ENCODE measurements at regions not wholly inside any gene's neighbourhood (a gene's known extent, or its start where the extent isn't known, plus 50 kb on each side); places are given as distances from the start of the nearest gene placed in this dataset.

- intact Hi-C loops (cut with micrococcal nuclease), result no loop called here
Measured at GRCh38 chr6:3999800-4000661, 78.9 kb downstream of the FAM217A start.

DNA sequence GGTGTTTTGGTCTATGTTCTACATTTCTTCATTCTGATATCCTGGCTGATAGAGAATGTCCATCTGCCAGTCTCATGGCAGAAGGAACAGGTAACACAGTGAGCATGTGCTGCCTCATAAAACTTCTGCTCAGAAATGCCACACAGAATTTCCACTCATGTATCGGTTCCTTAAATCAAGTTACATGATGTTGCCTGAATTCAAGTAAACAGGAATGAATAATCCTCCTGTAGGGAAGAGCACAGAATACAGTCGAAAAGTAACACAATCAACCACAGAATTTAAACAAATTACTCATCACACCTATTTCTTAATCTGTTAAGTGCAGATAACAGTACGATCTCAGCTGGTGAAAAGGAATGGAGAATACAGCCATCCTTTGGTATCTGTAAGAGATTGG, 74.7 kb downstream of the FAM217A start:
- intact Hi-C loops (cut with micrococcal nuclease), result no loop called here

DNA sequence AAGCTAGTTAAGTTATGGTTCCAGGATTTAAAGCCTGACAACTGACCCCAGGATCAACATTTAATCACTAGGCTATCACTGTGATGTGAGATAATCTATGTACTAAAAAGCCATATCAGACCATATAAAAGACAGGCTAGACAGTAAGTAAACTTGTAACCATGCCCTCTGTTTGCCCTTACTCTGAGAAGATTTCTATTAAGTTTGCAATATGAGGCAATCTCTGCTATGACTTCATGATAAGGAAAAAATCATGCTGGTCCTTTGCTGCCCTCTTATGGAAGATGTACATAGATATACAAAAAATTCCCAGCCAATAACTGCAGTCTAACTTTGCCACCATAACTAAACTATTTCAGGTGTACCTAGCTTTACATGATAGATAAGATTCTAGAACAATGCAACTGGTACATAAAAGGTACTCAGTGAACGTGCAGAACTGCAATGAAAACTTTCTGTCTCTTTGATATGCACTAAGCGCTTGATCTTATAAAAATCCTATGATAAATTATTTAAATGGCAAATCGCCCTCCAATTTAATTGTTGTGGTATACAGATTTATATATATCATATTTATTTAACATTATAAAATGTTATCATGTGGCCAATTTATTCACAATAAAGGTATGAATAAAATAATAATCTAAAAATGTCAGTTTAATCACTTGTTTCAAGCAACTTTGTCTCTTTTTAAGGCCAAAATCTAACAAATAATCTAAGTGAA, 70.5 kb downstream of the FAM217A start:
- intact Hi-C loops (cut with micrococcal nuclease), result loop anchor here (1.0 to 5.0 kb wide), 5 partner anchors 17 to 266 kb away; no protein-coding TSS in a partner anchor

DNA sequence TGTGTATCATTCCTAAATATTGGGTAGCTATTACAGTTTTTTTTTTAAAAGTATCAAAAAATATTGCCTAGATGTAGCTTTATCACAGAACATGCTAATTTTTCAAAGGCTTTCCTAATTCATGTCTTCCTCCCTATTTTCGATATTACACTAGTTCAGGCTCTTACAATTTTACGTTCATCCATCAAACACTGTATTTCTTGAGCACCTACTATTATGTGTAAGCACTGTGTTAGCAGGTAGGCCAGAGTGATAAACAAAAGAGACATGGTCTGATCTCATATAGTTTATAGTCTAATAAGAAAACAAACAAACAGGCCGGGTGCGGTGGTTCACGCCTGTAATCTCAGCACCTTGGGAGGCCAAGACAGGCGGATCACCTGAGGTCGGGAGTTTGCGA, 69.5 kb downstream of the FAM217A start:
- intact Hi-C loops (cut with micrococcal nuclease), result loop anchor here (5.0 kb wide), 1 partner anchor 77 kb away; no protein-coding TSS in a partner anchor

- intact Hi-C loops (cut with micrococcal nuclease), result loop anchor here (1.0 to 10.0 kb wide), 2 partner anchors 8 to 1465 kb away; no protein-coding TSS in a partner anchor
Measured at GRCh38 chr6:4010048-4010447, 68.9 kb downstream of the FAM217A start.

DNA sequence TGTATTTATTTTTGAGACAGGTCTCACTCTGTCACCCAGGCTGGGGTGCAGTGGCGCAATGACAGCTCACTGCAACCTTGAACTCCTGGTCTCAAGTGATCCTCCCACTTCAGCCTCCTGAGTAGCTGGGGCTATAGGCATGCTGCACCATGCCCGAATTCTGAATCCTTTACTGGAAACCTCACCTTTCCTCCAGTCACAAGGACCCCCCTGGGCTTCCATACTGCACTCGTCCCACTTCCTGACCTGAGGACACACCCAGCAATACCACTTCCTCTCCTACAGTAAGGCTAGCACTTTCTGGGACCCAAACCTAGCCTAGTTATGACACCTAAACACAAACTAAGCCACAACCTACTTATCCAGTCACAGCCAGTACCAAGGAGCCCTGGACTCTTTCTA, 68.2 kb downstream of the FAM217A start:
- intact Hi-C loops (cut with micrococcal nuclease), result loop anchor here (1.0 to 10.0 kb wide), 2 partner anchors 8 to 1466 kb away; no protein-coding TSS in a partner anchor

DNA sequence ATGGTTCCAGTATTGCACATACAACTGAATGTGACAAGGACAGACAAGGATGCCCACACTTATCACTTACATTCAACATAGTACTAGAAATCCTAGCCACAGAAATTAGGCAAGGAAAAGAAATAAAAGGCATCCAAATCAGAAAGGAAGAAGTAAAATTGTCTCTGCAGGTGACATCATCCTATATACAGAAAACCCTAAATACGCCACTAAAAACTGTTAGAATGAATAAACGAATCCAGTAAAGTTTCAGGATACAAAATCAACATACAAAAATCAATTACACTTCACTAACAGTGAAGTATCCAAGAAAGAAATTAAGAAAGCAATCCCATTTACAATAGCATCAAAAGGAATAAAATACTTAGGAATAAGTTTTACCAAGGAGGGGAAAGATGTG, 66.1 kb downstream of the FAM217A start:
- intact Hi-C loops (cut with micrococcal nuclease), result loop anchor here (10.0 kb wide), 1 partner anchor 1468 kb away; no protein-coding TSS in a partner anchor

DNA sequence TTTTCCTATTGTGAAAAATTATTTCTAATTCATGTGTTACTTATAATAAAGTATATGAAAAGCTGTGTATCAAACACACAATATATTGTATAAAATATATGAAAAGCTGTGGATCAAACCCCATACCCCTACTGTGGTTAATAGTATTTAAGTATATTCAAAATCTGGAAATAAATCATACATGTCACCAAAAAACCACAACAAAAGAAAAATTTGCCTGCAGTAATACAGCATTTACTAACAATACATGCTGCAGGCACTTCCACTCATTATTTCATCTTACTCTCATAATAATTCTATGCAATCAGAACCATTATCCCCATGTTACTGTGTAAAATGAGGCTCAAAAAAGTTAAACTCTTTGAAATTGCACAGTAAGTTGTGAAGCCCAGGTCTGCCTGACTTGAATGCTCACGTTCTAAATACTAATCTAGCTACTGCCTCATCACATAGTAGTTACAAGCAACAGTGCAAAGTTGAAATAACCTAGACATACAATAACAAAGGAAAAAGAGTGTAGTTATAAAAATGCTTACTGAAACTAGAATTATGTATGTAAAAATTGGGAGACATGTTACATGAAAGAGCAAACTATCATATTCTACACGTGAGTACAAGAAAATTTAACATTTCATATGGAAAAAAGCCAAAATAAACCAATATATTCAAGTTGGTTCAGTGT, 61.7 kb downstream of the FAM217A start:
- intact Hi-C loops (cut with micrococcal nuclease), result loop anchor here (5.0 to 10.0 kb wide), 2 partner anchors 100 to 1472 kb away; no protein-coding TSS in a partner anchor

- intact Hi-C loops (cut with micrococcal nuclease), result loop anchor here (1.0 to 10.0 kb wide), 15 partner anchors 8 to 1473 kb away; partner anchors contain the start of genes BPHL, ECI2, FAM50B and LYRM4
Measured at GRCh38 chr6:4017834-4018170, 61.1 kb downstream of the FAM217A start.

DNA sequence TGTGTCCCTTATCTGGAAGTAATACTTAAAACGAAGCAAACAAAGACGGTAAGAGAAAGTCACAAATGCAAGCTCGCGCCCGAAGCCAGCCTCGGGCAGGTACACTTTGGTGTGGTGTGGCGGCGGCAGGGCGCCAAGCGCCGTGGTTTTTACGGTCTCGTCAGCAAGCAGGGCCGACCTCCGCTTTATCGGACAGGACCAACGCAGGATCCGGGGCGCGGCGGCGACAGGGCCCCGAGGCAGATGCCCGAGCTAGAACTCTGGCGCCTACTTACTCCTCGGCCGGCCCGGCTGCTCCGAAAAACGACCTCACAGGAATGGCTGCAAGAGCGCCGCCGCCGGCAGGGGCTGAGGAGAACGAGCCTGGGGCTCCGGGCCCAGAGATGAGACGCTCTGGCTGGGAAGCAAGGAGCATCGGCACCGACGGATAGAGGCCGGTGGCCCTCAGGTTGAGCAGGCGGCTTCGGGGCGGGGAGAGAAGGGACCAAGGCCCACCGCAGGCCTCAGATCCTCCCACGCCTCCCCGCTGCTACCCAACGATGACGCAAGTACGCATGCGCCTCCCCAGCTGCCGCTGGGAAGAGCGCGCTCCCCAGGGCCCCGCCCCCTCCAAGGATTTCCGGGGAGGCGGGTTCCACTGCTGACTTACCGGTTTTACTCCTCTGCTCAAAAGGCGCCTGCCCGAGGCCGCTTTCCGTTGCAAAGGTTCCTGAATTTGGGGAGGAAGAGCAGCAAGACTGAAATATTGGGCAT, 60.6 kb downstream of the FAM217A start:
- intact Hi-C loops (cut with micrococcal nuclease), result loop anchor here (1.0 to 10.0 kb wide), 15 partner anchors 8 to 1474 kb away; partner anchors contain the start of genes BPHL, ECI2, FAM50B and LYRM4

Data from T-helper 1 cell treated with Interleukin-12 subunit alpha and Interleukin-12 subunit beta and Interleukin-4 antibody, amounts not matched to agents 30 ng/mL and 1 ng/mL, for 36 hours (primary cell).